ENCODE measurements at regions not wholly inside any gene's neighbourhood (a gene's known extent, or its start where the extent isn't known, plus 50 kb on each side); places are given as distances from the start of the nearest gene placed in this dataset.
"Not testable (repeated sequence)": the region's sequence is repeated elsewhere in the genome, so short reads cannot be mapped to it uniquely, and the experiment has no call there.

GRCh38 chr3:180743813-180744590, 64.7 kb upstream of the CCDC39 start:
- no peak for FAIRE-seq

- FAIRE-seq, result no peak
Observed at GRCh38 chr3:180747805-180748361, 68.6 kb upstream of the CCDC39 start.

GRCh38 chr3:180749322-180749721, 70.0 kb upstream of the CCDC39 start:
- no peak for FAIRE-seq

GRCh38 chr3:180749796-180750195, 70.5 kb upstream of the CCDC39 start:
- no peak for FAIRE-seq

GRCh38 chr3:180755556-180755955, 76.3 kb upstream of the CCDC39 start:
- FAIRE-seq, result no peak

- no peak for FAIRE-seq
Observed at GRCh38 chr3:180762866-180763265, 83.6 kb upstream of the CCDC39 start.

GRCh38 chr3:180764481-180764880, 85.2 kb upstream of the CCDC39 start:
- FAIRE-seq, result no peak

- no peak for FAIRE-seq
Observed at GRCh38 chr3:180770639-180771038, 91.3 kb upstream of the CCDC39 start.

GRCh38 chr3:180776433-180776832, 97.1 kb upstream of the CCDC39 start:
- no peak for FAIRE-seq

GRCh38 chr3:180782195-180782984, 103.1 kb upstream of the CCDC39 start:
- no peak for FAIRE-seq

GRCh38 chr3:180786227-180786626, 106.9 kb upstream of the CCDC39 start:
- not testable (repeated sequence) for FAIRE-seq

- no peak for FAIRE-seq
Observed at GRCh38 chr3:180789774-180790173, 110.5 kb upstream of the CCDC39 start.

- no peak for FAIRE-seq
Observed at GRCh38 chr3:180798197-180798596, 114.3 kb upstream of the FXR1 start.

- FAIRE-seq, result peak; percentile 60
Observed at GRCh38 chr3:180802837-180803236, 109.6 kb upstream of the FXR1 start.

GRCh38 chr3:180804916-180805315, 107.6 kb upstream of the FXR1 start:
- FAIRE-seq, result no peak

GRCh38 chr3:180808823-180809575, 103.5 kb upstream of the FXR1 start:
- FAIRE-seq, result no peak

GRCh38 chr3:180820400-180820799, 92.1 kb upstream of the FXR1 start:
- no peak for FAIRE-seq

GRCh38 chr3:180825964-180826363, 86.5 kb upstream of the FXR1 start:
- no peak for FAIRE-seq

GRCh38 chr3:180827171-180827570, 85.3 kb upstream of the FXR1 start:
- FAIRE-seq, result no peak

GRCh38 chr3:180828001-180828720, 84.3 kb upstream of the FXR1 start:
- no peak for FAIRE-seq

- FAIRE-seq, result no peak
Observed at GRCh38 chr3:180828723-180829408, 83.6 kb upstream of the FXR1 start.

All from endometrium (tissue), 2 donors.